OCI-LY7 (cell line): ENCODE measurements at regions not wholly inside any gene's neighbourhood (a gene's known extent, or its start where the extent isn't known, plus 50 kb on each side); places are given as distances from the start of the nearest gene placed in this dataset.

Experiments used
- BruUV-seq: library from RNA; stranded (reverse); fragments of 400-500 nt; replicated peaks from 2 replicates; lab custom pipeline; 2021; lab: Mats Ljungman, UMichigan
- CTCF ChIA-PET: fragments of 300-600 bp; sonication (Branson Sonifier 250); formaldehyde crosslinking; loops from one replicate; lab custom pipeline; 2022; ENCODE audit warnings: antibody characterized with exemption; ENCODE audit not compliant: unreplicated experiment; lab: Charles Lee
- POLR2A ChIA-PET: fragments of 300-600 bp; sonication (Branson Sonifier 250); formaldehyde crosslinking; loops from one replicate; lab custom pipeline; 2022; ENCODE audit warnings: antibody characterized with exemption; lab: Charles Lee
- DNase-seq: peaks from one replicate; pipeline ENCODE4 v3.0.0-alpha.2; 2015; ENCODE audit warnings: low spot score
- H2AFZ ChIP-seq: fragments of 200-600 bp; sonication (generic), shearing (Covaris generic); 2 replicates; pipeline ENCODE4 v1.6.1; 2014; ENCODE audit warnings: mild to moderate bottlenecking, antibody characterized with exemption, low read length, moderate library complexity
- H3K27ac ChIP-seq: fragments of 200-600 bp; sonication (generic); 2 replicates; pipeline ENCODE4 v1.5.1; 2014; ENCODE audit warnings: mixed run types, low read depth, mild to moderate bottlenecking, moderate library complexity, low read length, inconsistent platforms; ENCODE audit not compliant: poor library complexity, severe bottlenecking
- H3K36me3 ChIP-seq: fragments of 200-600 bp; sonication (generic); 2 replicates; pipeline ENCODE4 v1.6.1; 2014; ENCODE audit warnings: mild to moderate bottlenecking, antibody characterized with exemption, low read length, moderate library complexity, mixed read lengths; ENCODE audit not compliant: insufficient read depth
- H3K4me1 ChIP-seq: fragments of 200-600 bp; sonication (generic); 2 replicates; pipeline ENCODE4 v1.5.1; 2014; ENCODE audit warnings: mild to moderate bottlenecking, low read length; ENCODE audit not compliant: insufficient read depth, poor library complexity, severe bottlenecking
- H3K4me2 ChIP-seq: fragments of 200-600 bp; sonication (generic); 2 replicates; pipeline ENCODE4 v1.6.1; 2014; ENCODE audit warnings: mild to moderate bottlenecking, low read length
- H3K4me3 ChIP-seq: fragments of 200-600 bp; sonication (generic); 2 replicates; pipeline ENCODE4 v1.5.1; 2014; ENCODE audit warnings: mild to moderate bottlenecking, low read depth, low read length; ENCODE audit not compliant: poor library complexity, severe bottlenecking
- H3K79me2 ChIP-seq: fragments of 200-600 bp; sonication (generic); 2 replicates; pipeline ENCODE4 v1.6.1; 2016; ENCODE audit warnings: low read depth, mild to moderate bottlenecking, low read length, moderate library complexity, mixed read lengths; ENCODE audit not compliant: insufficient read depth
- H3K9me2 ChIP-seq: fragments of 200-600 bp; sonication (generic); 2 replicates; pipeline ENCODE4 v1.6.1; 2016; ENCODE audit warnings: mild to moderate bottlenecking, low read length, mixed read lengths; ENCODE audit not compliant: insufficient read depth
- H3K9me3 ChIP-seq: fragments of 200-600 bp; sonication (generic); 2 replicates; pipeline ENCODE4 v1.6.1; 2014; ENCODE audit warnings: mild to moderate bottlenecking, mixed run types, low read length, mixed read lengths
- H4K20me1 ChIP-seq: fragments of 200-600 bp; sonication (generic); 2 replicates; pipeline ENCODE4 v1.6.1; 2014; ENCODE audit warnings: mild to moderate bottlenecking, antibody characterized with exemption, low read length, moderate library complexity, mixed read lengths; ENCODE audit not compliant: insufficient read depth
- CTCF ChIP-seq: fragments of 200-600 bp; sonication (generic); conservative IDR thresholded peaks from 2 replicates; pipeline ENCODE4 v1.5.1; 2014; ENCODE audit warnings: mild to moderate bottlenecking, antibody characterized with exemption, low read length, moderate library complexity, mixed read lengths
- EZH2phosphoT487 ChIP-seq: fragments of 200-600 bp; sonication (generic); IDR thresholded peaks from 2 replicates; pipeline ENCODE4 v1.6.1; 2018; ENCODE audit warnings: low read depth, borderline replicate concordance, mild to moderate bottlenecking, mixed run types, antibody characterized with exemption, low read length, moderate library complexity, mixed read lengths
- intact Hi-C: fragments of 100-400 bp; cut with micrococcal nuclease; formaldehyde crosslinking; loops from one replicate; pipeline ENCODE4 v1.10.0; 2022; ENCODE audit not compliant: unreplicated experiment

GRCh38 chr21:27152996-27153395 is 186.1 kb upstream of the ADAMTS5 start:
- TF ChIP-seq CTCF, result no peak
- TF ChIP-seq EZH2phosphoT487, result no peak

GRCh38 chr21:27149034-27149433 is 182.1 kb upstream of the ADAMTS5 start:
- no peak for DNase-seq
- intact Hi-C loops, result no loop called here
- ChIA-PET CTCF (no interaction called here), POLR2A (no interaction called here)
- Histone ChIP-seq H3K27ac (no peak overlapping the region), H3K4me2 (no peak overlapping the region), H3K9me2 (no peaks in the 10 kb centered on the region), H3K79me2 (no peaks in the 10 kb centered on the region), H2AFZ (no peak overlapping the region), H3K9me3 (peaks cover 5% of the 10 kb centered on the region; the same call in 1 of the 2 replicates), H4K20me1 (no peaks in the 10 kb centered on the region), H3K4me3 (no peak overlapping the region), H3K4me1 (no peaks in the 10 kb centered on the region), H3K36me3 (no peaks in the 10 kb centered on the region)
- BruUV-seq, result no TSS peak
- TF ChIP-seq CTCF (no peak), EZH2phosphoT487 (no peak)

More at GRCh38 chr21:27152996-27153395, 186.1 kb upstream of the ADAMTS5 start:
- POLR2A ChIA-PET, result no interaction called here
- H2AFZ ChIP-seq, result no peak overlapping the region
- H3K4me3 ChIP-seq, result no peak overlapping the region
- H3K4me1 ChIP-seq, result no peaks in the 10 kb centered on the region
- H3K79me2 ChIP-seq, result no peaks in the 10 kb centered on the region
- intact Hi-C loops, result no loop called here
- no peak overlapping the region for H3K4me2 ChIP-seq
- no peaks in the 10 kb centered on the region for H3K9me3 ChIP-seq
- CTCF ChIA-PET, result no interaction called here
- no peaks in the 10 kb centered on the region for H3K9me2 ChIP-seq
- H3K36me3 ChIP-seq, result no peaks in the 10 kb centered on the region
- no TSS peak for BruUV-seq
- no peak for DNase-seq
- no peaks in the 10 kb centered on the region for H4K20me1 ChIP-seq
- H3K27ac ChIP-seq, result no peak overlapping the region

DNA sequence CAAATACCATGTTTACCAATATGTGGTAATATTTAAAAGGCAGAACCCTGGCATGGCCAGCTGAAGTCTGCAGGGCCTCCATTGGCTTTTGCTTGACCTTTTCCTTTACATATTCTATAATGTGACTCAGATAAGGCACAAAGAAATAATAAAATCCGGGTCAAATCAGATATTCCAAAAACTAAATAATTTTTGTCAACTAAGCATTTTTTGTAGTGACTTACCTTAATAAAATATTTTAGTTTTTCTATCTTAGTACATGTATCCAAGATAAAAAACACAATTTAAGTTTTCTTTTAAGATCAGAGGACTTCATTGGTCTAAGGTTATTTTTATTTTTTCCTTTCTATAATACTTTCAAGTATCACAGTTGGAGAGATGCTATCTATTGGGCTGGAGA is 179.4 kb upstream of the ADAMTS5 start:
- TF ChIP-seq EZH2phosphoT487 (no peak), CTCF (no peak)
- Histone ChIP-seq H4K20me1 (no peaks in the 10 kb centered on the region), H2AFZ (no peak overlapping the region), H3K27ac (no peak overlapping the region), H3K9me2 (no peaks in the 10 kb centered on the region), H3K79me2 (no peaks in the 10 kb centered on the region), H3K4me2 (no peak overlapping the region), H3K4me3 (no peak overlapping the region), H3K4me1 (no peaks in the 10 kb centered on the region), H3K36me3 (no peaks in the 10 kb centered on the region), H3K9me3 (peaks cover 5% of the 10 kb centered on the region; the same call in 1 of the 2 replicates)
- POLR2A ChIA-PET, result no interaction called here
- DNase-seq, result no peak
- intact Hi-C loops, result no loop called here
- CTCF ChIA-PET, result no interaction called here
- no TSS peak for BruUV-seq
